ENCODE measurements at regions not wholly inside any gene's neighbourhood (a gene's known extent, or its start where the extent isn't known, plus 50 kb on each side); places are given as distances from the start of the nearest gene placed in this dataset.

DNA sequence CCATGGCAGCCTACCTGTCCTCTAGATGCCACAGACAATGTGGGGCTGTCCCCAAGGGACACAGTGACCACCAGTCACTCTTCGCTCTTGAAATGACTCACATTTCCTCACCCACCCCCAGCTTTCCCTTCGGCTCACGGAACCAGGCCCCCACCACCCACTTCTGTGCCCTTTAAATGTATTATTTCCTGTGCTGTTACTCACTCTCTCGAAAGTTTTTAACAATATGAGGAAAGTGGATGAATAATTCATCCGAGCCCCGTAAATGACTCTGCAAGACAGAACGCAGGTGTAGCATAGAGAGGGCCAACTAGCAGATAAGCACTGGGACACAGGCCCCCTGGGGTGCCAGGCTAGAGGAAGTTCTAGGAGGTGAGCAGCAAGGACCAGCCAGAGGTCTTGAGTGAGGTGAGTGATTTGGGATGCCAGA, 179.5 kb upstream of the TBL1X start:
- no peak for TF ChIP-seq REST (IDR thresholded peaks at IDR 0.05; ENCODE audit: insufficient read depth in 1 of 2, low read depth in 2 of 2, low read length in 2 of 2)
- no peak for TF ChIP-seq FOXP2 (optimal IDR thresholded peaks at IDR 0.05; ENCODE audit: borderline replicate concordance, extremely low read depth, extremely low read length, insufficient read depth)
- TF ChIP-seq POLR2AphosphoS5 (IDR thresholded peaks at IDR 0.05; ENCODE audit: low read depth, low read length), result no peak
- TF ChIP-seq SIN3A (IDR thresholded peaks at IDR 0.05; ENCODE audit: borderline replicate concordance, insufficient read depth, low read length), result no peak
